HG03060 (cell line): ENCODE measurements at regions not wholly inside any gene's neighbourhood (a gene's known extent, or its start where the extent isn't known, plus 50 kb on each side); places are given as distances from the start of the nearest gene placed in this dataset.
A peak's percentile ranks its signal among the peaks of the same experiment; 100 is the strongest.
"Not testable (repeated sequence)": the region's sequence is repeated elsewhere in the genome, so short reads cannot be mapped to it uniquely, and the experiment has no call there.

ENCODE experiments used
- ATAC-seq: cut with Tn5 transposase; IDR thresholded peaks from one replicate; pipeline ENCODE4 v1.9.1; 2021; ENCODE audit warnings: low read depth, moderate number of reproducible peaks; ENCODE audit not compliant: unreplicated experiment

- peak; percentile 44 for ATAC-seq
Measured at GRCh38 chr5:148740966-148741742, 85.3 kb upstream of the ADRB2 start.

GRCh38 chr5:148741766-148742165, 84.6 kb upstream of the ADRB2 start:
- not testable (repeated sequence) for ATAC-seq

- not testable (repeated sequence) for ATAC-seq
Measured at GRCh38 chr5:148744380-148744779, 82.0 kb upstream of the ADRB2 start.

GRCh38 chr5:148746826-148747535, 79.4 kb upstream of the ADRB2 start:
- peak; percentile 77 for ATAC-seq

DNA sequence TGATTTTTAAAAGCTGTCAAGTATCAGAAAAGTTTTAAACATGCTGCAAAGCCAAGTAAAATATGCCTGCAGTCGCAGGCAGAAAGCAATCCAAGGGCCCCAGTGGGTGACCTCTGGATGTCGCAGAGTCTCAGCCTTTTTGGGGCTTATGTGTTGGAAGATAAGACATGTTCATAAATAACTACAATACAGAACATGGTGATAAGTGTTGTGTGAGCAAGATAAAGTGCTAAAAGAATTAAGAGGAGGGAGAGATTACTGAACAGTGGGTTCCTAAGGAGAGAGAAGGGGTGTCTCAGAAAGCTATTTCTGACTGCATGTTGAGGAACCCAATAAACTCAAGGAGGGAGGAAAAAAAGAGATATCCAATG, 78.9 kb upstream of the ADRB2 start:
- ATAC-seq: no peak

DNA sequence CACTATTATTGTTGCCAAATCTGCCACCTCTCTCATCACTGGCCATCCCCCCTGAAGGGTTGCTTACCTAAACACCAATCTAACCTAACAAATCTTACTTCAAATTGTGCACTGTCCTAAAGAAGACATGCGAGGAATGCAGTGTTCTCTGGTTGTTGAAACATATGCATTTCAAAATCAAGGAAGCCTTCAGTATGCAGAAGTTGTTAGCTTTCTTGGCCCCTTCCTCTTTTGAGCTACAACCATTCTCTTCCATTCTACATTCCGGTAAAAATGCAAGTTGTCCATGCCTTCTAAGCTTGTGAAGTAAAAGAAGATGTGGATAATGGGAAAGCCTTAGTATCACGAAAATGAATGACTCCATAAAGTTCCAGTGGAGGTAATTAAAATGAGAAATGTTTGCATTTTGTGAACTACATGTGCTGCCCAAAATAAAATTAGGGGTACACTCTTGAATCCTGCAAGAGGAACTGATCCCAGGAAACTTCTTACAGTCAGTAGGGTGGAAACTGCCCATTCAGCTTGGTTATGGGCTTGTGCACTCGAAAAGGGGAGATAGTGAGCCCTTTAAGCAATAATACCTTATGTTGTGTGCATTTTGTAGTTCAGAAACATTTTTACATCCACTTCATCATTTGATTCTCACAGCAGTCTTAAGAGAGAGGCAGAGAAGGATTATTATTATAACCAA, 77.6 kb upstream of the ADRB2 start:
- ATAC-seq: no peak

DNA sequence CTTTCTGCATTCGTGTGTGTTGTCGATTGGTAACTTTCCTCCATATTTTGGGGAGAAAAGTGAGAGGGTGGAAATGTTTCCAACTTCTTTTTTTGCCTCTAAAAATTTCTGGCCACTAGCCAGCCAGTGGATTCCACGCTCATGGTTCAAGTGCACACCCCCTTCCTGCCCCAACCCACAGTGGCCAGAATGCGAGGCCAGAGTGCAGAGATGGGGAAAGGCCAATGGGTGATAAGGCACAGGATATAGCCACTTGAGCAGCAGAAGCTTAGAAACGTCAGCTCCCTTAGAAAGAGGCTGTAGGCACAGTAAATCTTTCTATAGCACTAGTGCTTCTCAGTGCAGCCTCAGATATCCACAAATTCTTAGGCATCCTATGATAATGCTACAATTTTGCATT, 75.8 kb upstream of the ADRB2 start:
- ATAC-seq: no peak

- ATAC-seq: no peak
Measured at GRCh38 chr5:148751025-148751424, 75.4 kb upstream of the ADRB2 start.

- ATAC-seq: not testable (repeated sequence)
Measured at GRCh38 chr5:148752375-148752774, 74.0 kb upstream of the ADRB2 start.

GRCh38 chr5:148759101-148759500, 67.3 kb upstream of the ADRB2 start:
- ATAC-seq: no peak

DNA sequence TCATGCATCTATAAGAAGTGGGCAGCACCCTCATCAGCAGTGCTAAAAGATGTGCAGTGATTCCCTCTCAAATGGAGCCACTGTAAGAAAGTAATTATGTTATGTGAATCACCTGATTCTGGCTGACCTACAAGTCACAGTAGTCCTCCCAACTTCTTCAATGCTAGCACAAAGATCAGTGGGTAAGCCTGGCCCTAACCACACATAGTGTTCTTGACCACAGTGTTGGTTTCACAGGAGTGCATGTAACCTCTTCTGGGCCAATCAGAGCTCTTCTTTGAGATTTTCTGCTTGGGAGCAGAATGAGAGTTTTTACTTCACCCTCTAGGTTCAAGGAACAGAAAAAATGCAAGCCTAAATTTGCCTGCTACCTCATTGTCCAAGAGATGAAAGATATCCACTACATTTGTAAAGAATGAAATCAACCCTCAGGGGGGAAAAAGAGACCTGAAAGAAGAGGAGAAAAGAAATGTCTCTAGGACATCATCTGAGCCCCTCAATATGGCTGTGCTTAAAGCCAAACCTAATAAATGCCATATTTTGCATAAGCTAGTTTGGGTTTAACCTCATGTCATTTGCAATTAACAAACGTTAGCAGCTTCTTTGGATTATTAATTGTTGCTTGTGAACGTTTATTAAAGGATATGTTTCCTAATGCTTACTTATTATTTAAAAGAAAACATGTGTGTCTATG, 65.3 kb upstream of the ADRB2 start:
- peak; percentile 99 for ATAC-seq

DNA sequence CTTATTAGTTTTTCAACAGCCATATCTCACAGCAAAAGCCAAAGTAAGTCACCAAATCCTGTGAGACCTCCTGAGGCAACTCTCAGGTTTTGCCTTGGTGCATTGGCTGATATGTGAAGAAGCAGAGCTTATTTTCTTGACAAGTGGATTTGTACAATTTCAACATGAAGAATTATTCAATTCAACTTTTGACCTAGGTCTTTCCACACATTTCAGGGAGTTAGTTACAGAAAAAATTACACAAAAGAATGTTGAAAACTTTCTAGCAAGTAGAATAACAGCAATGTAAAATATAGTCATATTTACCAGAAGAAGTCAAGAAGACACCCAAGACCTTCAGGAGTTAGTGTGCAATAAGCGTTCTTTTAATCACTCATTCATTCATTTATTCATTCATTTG, 62.4 kb upstream of the ADRB2 start:
- ATAC-seq: no peak

DNA sequence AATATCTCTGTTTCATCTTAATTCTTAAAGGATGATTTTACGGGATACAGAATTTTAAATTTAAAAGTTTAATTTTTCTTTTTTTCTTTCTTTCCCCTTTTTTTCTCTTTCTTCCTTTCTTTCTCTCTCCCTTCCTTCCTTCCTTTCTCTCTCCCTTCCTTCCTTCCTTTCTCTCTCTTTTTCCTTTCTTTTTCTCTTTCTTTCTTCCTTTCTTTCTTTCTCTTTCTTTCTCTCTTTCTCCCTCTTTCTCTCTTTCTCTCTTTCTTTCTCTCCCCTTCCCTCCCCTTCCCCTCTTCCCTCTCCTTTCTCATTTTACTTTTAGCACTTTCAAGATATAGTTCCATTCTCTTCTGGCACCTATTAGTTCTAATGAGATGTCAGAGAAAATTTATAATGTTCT, 61.4 kb upstream of the ADRB2 start:
- ATAC-seq: no peak

GRCh38 chr5:148768806-148769415, 57.5 kb upstream of the ADRB2 start:
- ATAC-seq: no peak

- ATAC-seq: no peak
Measured at GRCh38 chr5:148769941-148770340, 56.5 kb upstream of the ADRB2 start.

DNA sequence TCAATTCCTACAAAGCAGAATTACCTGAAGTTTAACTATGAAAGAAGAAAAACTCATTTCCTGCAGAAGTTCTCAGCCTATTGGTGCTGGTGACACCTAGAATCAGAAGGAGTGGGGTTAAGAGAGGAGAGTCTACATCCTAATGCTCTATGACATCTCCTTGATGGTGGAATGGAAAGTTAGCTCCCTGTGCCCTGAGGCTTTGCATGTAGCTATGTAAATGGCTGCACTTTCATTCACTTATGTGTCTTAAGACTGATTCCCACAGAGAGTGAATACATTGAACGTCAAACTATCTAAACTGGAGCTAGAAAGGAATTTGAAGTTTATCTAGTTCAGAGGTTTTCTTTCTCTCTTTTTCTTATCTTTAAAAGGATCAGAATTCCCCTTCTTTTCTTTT, 52.1 kb upstream of the ADRB2 start:
- no peak for ATAC-seq

GRCh38 chr5:148776261-148776660, 50.1 kb upstream of the ADRB2 start:
- ATAC-seq: no peak
